H9 (cell line): ENCODE measurements at regions not wholly inside any gene's neighbourhood (a gene's known extent, or its start where the extent isn't known, plus 50 kb on each side); places are given as distances from the start of the nearest gene placed in this dataset.
"Not testable (repeated sequence)": the region's sequence is repeated elsewhere in the genome, so short reads cannot be mapped to it uniquely, and the experiment has no call there.

Experiments used
- DNase-seq: peaks from one replicate; pipeline ENCODE4 v3.0.0-alpha.2; 2017
- H2AFZ ChIP-seq: one replicate; pipeline ENCODE4 v1.6.1; 2013; ENCODE audit warnings: mild to moderate bottlenecking, low read length, control low read depth, moderate library complexity
- H2AK5ac ChIP-seq: 2 replicates; pipeline ENCODE4 v1.6.1; 2013; ENCODE audit warnings: low read length, control low read depth, mixed read lengths; ENCODE audit not compliant: insufficient read length
- H2BK120ac ChIP-seq: one replicate; pipeline ENCODE4 v1.6.1; 2013; ENCODE audit warnings: low read depth, mild to moderate bottlenecking, low read length, control low read depth, inconsistent platforms; ENCODE audit not compliant: poor library complexity, severe bottlenecking
- H2BK12ac ChIP-seq: 2 replicates; pipeline ENCODE4 v1.6.1; 2013; ENCODE audit warnings: low read length, control low read depth, mixed read lengths, low read depth; ENCODE audit not compliant: insufficient read length
- H2BK15ac ChIP-seq: 2 replicates; pipeline ENCODE4 v1.6.1; 2013; ENCODE audit warnings: low read depth, low read length, control low read depth
- H2BK20ac ChIP-seq: one replicate; pipeline ENCODE4 v1.6.1; 2013; ENCODE audit warnings: low read depth, mild to moderate bottlenecking, low read length, control low read depth, inconsistent platforms; ENCODE audit not compliant: poor library complexity, severe bottlenecking
- H2BK5ac ChIP-seq: 2 replicates; pipeline ENCODE4 v1.6.1; 2013; ENCODE audit warnings: low read length, control low read depth, mixed read lengths; ENCODE audit not compliant: insufficient read length
- H3K14ac ChIP-seq: 2 replicates; pipeline ENCODE4 v1.6.1; 2013; ENCODE audit warnings: low read length, control low read depth; ENCODE audit not compliant: insufficient read depth
- H3K18ac ChIP-seq: 2 replicates; pipeline ENCODE4 v1.6.1; 2013; ENCODE audit warnings: low read depth, mild to moderate bottlenecking, mixed read lengths, low read length, control low read depth; ENCODE audit not compliant: insufficient read length
- H3K23ac ChIP-seq: 2 replicates; pipeline ENCODE4 v1.6.1; 2013; ENCODE audit warnings: low read length, control low read depth, mixed read lengths, low read depth; ENCODE audit not compliant: insufficient read length
- H3K23me2 ChIP-seq: 2 replicates; pipeline ENCODE4 v1.6.1; 2013; ENCODE audit warnings: low read depth, mild to moderate bottlenecking, mixed read lengths, low read length, control low read depth; ENCODE audit not compliant: insufficient read length, poor library complexity, severe bottlenecking
- H3K27ac ChIP-seq: 2 replicates; pipeline ENCODE4 v1.5.1; 2013; ENCODE audit warnings: low read length, control low read depth, mixed read lengths, low read depth; ENCODE audit not compliant: insufficient read length
- H3K27me3 ChIP-seq: 2 replicates; pipeline ENCODE4 v1.6.1; 2013; ENCODE audit warnings: low read length, control low read depth, inconsistent platforms; ENCODE audit not compliant: insufficient read depth
- H3K4ac ChIP-seq: 2 replicates; pipeline ENCODE4 v1.6.1; 2013; ENCODE audit warnings: low read depth, mild to moderate bottlenecking, control low read depth, inconsistent platforms, low read length, moderate library complexity
- H3K4me1 ChIP-seq: 2 replicates; pipeline ENCODE4 v1.6.1; 2013; ENCODE audit warnings: low read length, control low read depth, inconsistent platforms; ENCODE audit not compliant: insufficient read depth
- H3K4me2 ChIP-seq: 2 replicates; pipeline ENCODE4 v1.6.1; 2013; ENCODE audit warnings: low read length, control low read depth, mixed read lengths; ENCODE audit not compliant: insufficient read length, insufficient read depth
- H3K56ac ChIP-seq: 2 replicates; pipeline ENCODE4 v1.6.1; 2013; ENCODE audit warnings: low read depth, mild to moderate bottlenecking, mixed read lengths, low read length, control low read depth; ENCODE audit not compliant: insufficient read length
- H3K79me1 ChIP-seq: 2 replicates; pipeline ENCODE4 v1.6.1; 2013; ENCODE audit warnings: low read depth, mild to moderate bottlenecking, moderate library complexity, low read length, control low read depth, inconsistent platforms; ENCODE audit not compliant: insufficient read depth, poor library complexity, severe bottlenecking
- H3K79me2 ChIP-seq: 2 replicates; pipeline ENCODE4 v1.6.1; 2013; ENCODE audit warnings: low read length, control low read depth, inconsistent platforms; ENCODE audit not compliant: insufficient read depth
- H3K9ac ChIP-seq: 2 replicates; pipeline ENCODE4 v1.6.1; 2013; ENCODE audit warnings: low read length, control low read depth, mixed read lengths; ENCODE audit not compliant: insufficient read length; ENCODE audit errors: extremely low read depth
- H3K9me3 ChIP-seq: one replicate; pipeline ENCODE4 v1.6.1; 2013; ENCODE audit warnings: low read depth, low read length, inconsistent platforms; ENCODE audit not compliant: control insufficient read depth
- H3T11ph ChIP-seq: one replicate; pipeline ENCODE4 v1.6.1; 2013; ENCODE audit warnings: mild to moderate bottlenecking, low read length, control low read depth, inconsistent platforms
- H4K20me1 ChIP-seq: one replicate; pipeline ENCODE4 v1.6.1; 2013; ENCODE audit not compliant: control insufficient read depth, insufficient read length, insufficient read depth
- H4K5ac ChIP-seq: 2 replicates; pipeline ENCODE4 v1.6.1; 2013; ENCODE audit warnings: low read depth, mild to moderate bottlenecking, mixed read lengths, low read length, control low read depth; ENCODE audit not compliant: insufficient read length
- H4K8ac ChIP-seq: replicated peaks from 2 replicates; pipeline ENCODE4 v1.6.1; 2013; ENCODE audit warnings: low read length, control low read depth, mixed read lengths, low read depth; ENCODE audit not compliant: insufficient read length
- H4K91ac ChIP-seq: 2 replicates; pipeline ENCODE4 v1.6.1; 2013; ENCODE audit warnings: low read depth, mild to moderate bottlenecking, moderate library complexity, mixed read lengths, low read length, control low read depth; ENCODE audit not compliant: insufficient read length
- H3K27ac Mint-ChIP-seq, 3 experiments: 2 replicates in 2 of 3; 3 replicates in 1 of 3; pipeline ENCODE4 v1.8.0; 2020 to 2021; ENCODE audit warnings: mixed read lengths in 3 of 3, mild to moderate bottlenecking in 1 of 3, moderate library complexity in 1 of 3
- H3K27me3 Mint-ChIP-seq: 2 replicates; pipeline ENCODE4 v1.8.0; 2021; ENCODE audit warnings: low read depth, mild to moderate bottlenecking, moderate library complexity, mixed read lengths
- H3K36me3 Mint-ChIP-seq, 3 experiments: 2 replicates in 2 of 3; 3 replicates in 1 of 3; pipeline ENCODE4 v1.8.0; 2020 to 2021; ENCODE audit warnings: low read depth in 3 of 3, mixed read lengths in 3 of 3; ENCODE audit not compliant: insufficient read depth in 1 of 3
- H3K4me1 Mint-ChIP-seq, 2 experiments: 2 replicates each; pipeline ENCODE4 v1.8.0; 2020; ENCODE audit warnings: mixed read lengths in 2 of 2
- H3K4me3 Mint-ChIP-seq, 2 experiments: 2 replicates in 1 of 2; 3 replicates in 1 of 2; pipeline ENCODE4 v1.8.0; 2020 to 2021; ENCODE audit warnings: mild to moderate bottlenecking in 2 of 2, mixed read lengths in 2 of 2, moderate library complexity in 1 of 2
- H3K9me3 Mint-ChIP-seq, 2 experiments: 2 replicates in 1 of 2; 3 replicates in 1 of 2; pipeline ENCODE4 v1.8.0; 2020; ENCODE audit warnings: mild to moderate bottlenecking in 2 of 2, mixed read lengths in 2 of 2, moderate library complexity in 1 of 2
- WGBS: extraction: QIAGEN DNeasy Blood & Tissue Kit; methylation state at CpG from one replicate; pipeline ENCODE4 v1.1.7; 2013; ENCODE audit warnings: missing lambda C conversion rate, low lambda C conversion rate, mixed read lengths; ENCODE audit not compliant: insufficient read length; ENCODE audit errors: extremely low coverage; 5-methylcytosine and 5-hydroxymethylcytosine counted together
- TF ChIP-seq, protein P1 (sequence below): fragments of 200-600 bp; sonication (generic); conservative IDR thresholded peaks from 3 replicates; pipeline ENCODE4 v1.8.0; 2021; ENCODE audit warnings: antibody characterized with exemption, mild to moderate bottlenecking

DNA sequence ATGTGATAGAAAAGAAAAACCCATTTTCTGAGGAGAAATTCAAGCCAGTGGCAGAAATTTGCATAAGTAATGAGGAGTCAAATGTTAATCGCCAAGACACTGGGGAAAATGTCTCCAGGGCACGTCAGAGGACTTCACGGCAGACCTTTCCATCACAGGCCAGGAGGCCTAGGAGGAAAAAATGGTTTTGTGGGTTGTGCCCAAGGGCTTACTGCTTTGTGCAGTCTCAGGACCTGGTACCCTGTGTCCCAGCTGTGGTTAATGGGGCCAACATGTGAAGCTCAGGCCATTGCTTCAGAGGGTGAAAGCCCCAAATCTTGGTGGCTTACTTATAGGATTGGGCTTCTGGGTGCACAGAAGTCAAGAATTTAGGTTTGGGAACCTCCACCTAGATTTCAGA is 54.8 kb upstream of the ADAMTS2 start:
- TF ChIP-seq, protein P1, sequence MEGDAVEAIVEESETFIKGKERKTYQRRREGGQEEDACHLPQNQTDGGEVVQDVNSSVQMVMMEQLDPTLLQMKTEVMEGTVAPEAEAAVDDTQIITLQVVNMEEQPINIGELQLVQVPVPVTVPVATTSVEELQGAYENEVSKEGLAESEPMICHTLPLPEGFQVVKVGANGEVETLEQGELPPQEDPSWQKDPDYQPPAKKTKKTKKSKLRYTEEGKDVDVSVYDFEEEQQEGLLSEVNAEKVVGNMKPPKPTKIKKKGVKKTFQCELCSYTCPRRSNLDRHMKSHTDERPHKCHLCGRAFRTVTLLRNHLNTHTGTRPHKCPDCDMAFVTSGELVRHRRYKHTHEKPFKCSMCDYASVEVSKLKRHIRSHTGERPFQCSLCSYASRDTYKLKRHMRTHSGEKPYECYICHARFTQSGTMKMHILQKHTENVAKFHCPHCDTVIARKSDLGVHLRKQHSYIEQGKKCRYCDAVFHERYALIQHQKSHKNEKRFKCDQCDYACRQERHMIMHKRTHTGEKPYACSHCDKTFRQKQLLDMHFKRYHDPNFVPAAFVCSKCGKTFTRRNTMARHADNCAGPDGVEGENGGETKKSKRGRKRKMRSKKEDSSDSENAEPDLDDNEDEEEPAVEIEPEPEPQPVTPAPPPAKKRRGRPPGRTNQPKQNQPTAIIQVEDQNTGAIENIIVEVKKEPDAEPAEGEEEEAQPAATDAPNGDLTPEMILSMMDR, result no peak
- no peaks in the 10 kb centered on the region for H3K79me1 ChIP-seq
- H2BK12ac ChIP-seq, result no peak overlapping the region
- Mint-ChIP-seq H3K27me3 (peaks cover 13% of the 10 kb centered on the region), H3K4me3 (no peak overlapping the region; a peak in 1 of 5 replicates), H3K4me1 (no peaks in the 10 kb centered on the region), H3K9me3 (peaks cover 61 to 72% of the 10 kb centered on the region in 2 experiments), H3K27ac (no peak overlapping the region), H3K36me3 (peaks cover 10 to 25% (median 11%) of the 10 kb centered on the region in 3 experiments; a peak in 6 of 7 replicates)
- no peak overlapping the region for H4K8ac ChIP-seq
- no peaks in the 10 kb centered on the region for H4K20me1 ChIP-seq
- no peak overlapping the region for H4K91ac ChIP-seq
- H3K4ac ChIP-seq, result no peak overlapping the region
- H3K23ac ChIP-seq, result no peak overlapping the region
- H3K9ac ChIP-seq, result no peak overlapping the region
- no peak overlapping the region for H2BK15ac ChIP-seq
- no peaks in the 10 kb centered on the region for H3K27me3 ChIP-seq
- no peak overlapping the region for H3T11ph ChIP-seq
- H2AFZ ChIP-seq, result no peak overlapping the region
- no peaks in the 10 kb centered on the region for H3K4me1 ChIP-seq
- H3K23me2 ChIP-seq, result no peaks in the 10 kb centered on the region
- no CpG with 5 or more reads among the region's 3 CpGs for WGBS
- no peak overlapping the region for H3K14ac ChIP-seq
- H3K56ac ChIP-seq, result no peak overlapping the region
- no peak overlapping the region for H3K18ac ChIP-seq
- no peak overlapping the region for H4K5ac ChIP-seq
- no peak overlapping the region for H2BK20ac ChIP-seq
- H3K4me2 ChIP-seq, result no peak overlapping the region
- no peak overlapping the region for H2BK120ac ChIP-seq
- H3K9me3 ChIP-seq, result peaks cover 29% of the 10 kb centered on the region
- H3K27ac ChIP-seq, result no peak overlapping the region
- peak; percentile 4 for DNase-seq
- no peaks in the 10 kb centered on the region for H3K79me2 ChIP-seq
- H2AK5ac ChIP-seq, result no peak overlapping the region
- H2BK5ac ChIP-seq, result no peak overlapping the region

DNA sequence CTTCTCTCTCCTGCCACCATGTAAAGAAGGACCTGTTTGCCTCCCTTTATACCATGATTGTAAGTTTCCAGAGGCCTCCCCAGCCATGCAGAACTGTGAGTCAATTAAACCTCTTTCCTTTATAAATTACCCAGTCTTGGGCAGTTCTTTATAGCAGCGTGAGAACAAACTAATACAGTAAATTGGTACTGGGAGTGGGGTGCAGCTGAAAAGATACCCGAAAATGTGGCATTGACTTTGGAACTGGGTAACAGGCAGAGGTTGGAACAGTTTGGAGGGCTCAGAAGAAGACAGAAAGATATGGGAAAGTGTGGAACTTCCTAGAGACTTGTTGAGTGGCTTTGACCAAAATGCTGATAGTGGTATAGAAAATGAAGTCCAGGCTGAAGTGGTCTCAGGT is 54.1 kb upstream of the ADAMTS2 start:
- not testable (repeated sequence) for H3K4ac ChIP-seq, H4K20me1 ChIP-seq, H3K27ac Mint-ChIP-seq, H2BK20ac ChIP-seq, H3K56ac ChIP-seq, H3K27ac ChIP-seq, H2BK5ac ChIP-seq, H3K23me2 ChIP-seq, H4K8ac ChIP-seq, H3K4me2 ChIP-seq, H4K91ac ChIP-seq, H2AK5ac ChIP-seq, H3K4me3 Mint-ChIP-seq, H2AFZ ChIP-seq, H3K27me3 ChIP-seq, H3K79me2 ChIP-seq, H3K79me1 ChIP-seq, H4K5ac ChIP-seq, H2BK12ac ChIP-seq, H3K18ac ChIP-seq, H3K4me1 ChIP-seq, H3K9ac ChIP-seq, H3K23ac ChIP-seq, H2BK120ac ChIP-seq, H3T11ph ChIP-seq, DNase-seq, H3K4me1 Mint-ChIP-seq, H3K14ac ChIP-seq, H2BK15ac ChIP-seq
- no CpG with 5 or more reads among the region's 2 CpGs for WGBS
- peaks cover 61 to 72% of the 10 kb centered on the region in 2 experiments for H3K9me3 Mint-ChIP-seq
- H3K36me3 Mint-ChIP-seq, result peaks cover 10 to 25% (median 11%) of the 10 kb centered on the region in 3 experiments; a peak in 6 of 7 replicates
- H3K9me3 ChIP-seq, result peaks cover 29% of the 10 kb centered on the region
- peaks cover 13% of the 10 kb centered on the region for H3K27me3 Mint-ChIP-seq
